Esophagus muscularis mucosa (tissue), 4 donors: ENCODE measurements at regions not wholly inside any gene's neighbourhood (a gene's known extent, or its start where the extent isn't known, plus 50 kb on each side); places are given as distances from the start of the nearest gene placed in this dataset.

Experiments used
- DNase-seq: peaks from one replicate; pipeline ENCODE4 v3.0.0-alpha.2; 2017; ENCODE audit errors: extremely low spot score
- H3K27ac ChIP-seq, 4 donors: fragments of 200-600 bp; sonication (generic); replicated peaks in 1 of 4; 1 replicate in 3 of 4; 2 replicates in 1 of 4; pipeline ENCODE4 v1.5.1; 2016 to 2019; ENCODE audit warnings: mild to moderate bottlenecking in 1 of 4
- H3K27me3 ChIP-seq, 4 donors: fragments of 200-600 bp; sonication (generic); one replicate each; pipeline versions ENCODE4 v1.5.1 to v1.6.0; 2016 to 2019
- H3K36me3 ChIP-seq, 4 donors: fragments of 200-600 bp; sonication (generic); one replicate each; pipeline ENCODE4 v1.5.1; 2016 to 2019
- H3K4me1 ChIP-seq, 4 donors: fragments of 200-600 bp; sonication (generic); one replicate each; pipeline ENCODE4 v1.5.1; 2016 to 2019
- H3K4me3 ChIP-seq, 4 donors: fragments of 200-600 bp; sonication (generic); 1 replicate in 2 of 4; 2 replicates in 2 of 4; pipeline ENCODE4 v1.5.1; 2016 to 2019; ENCODE audit warnings: mild to moderate bottlenecking in 4 of 4, moderate library complexity in 1 of 4
- H3K9me3 ChIP-seq, 4 donors: fragments of 200-600 bp; sonication (generic); 1 replicate in 3 of 4; 2 replicates in 1 of 4; pipeline ENCODE4 v1.5.1; 2016 to 2019
- CTCF ChIP-seq, 3 experiments: fragments of 200-600 bp in 2 of 3; fragments of 450-650 bp in 1 of 3; sonication (generic) in 2 of 3; IDR thresholded peaks; one replicate each; pipeline ENCODE4 v1.5.1; 2017 to 2019; ENCODE audit warnings: antibody characterized with exemption in 3 of 3, mild to moderate bottlenecking in 2 of 3, moderate library complexity in 1 of 3
- EP300 ChIP-seq: sonication (generic); formaldehyde crosslinking; IDR thresholded peaks from one replicate; pipeline ENCODE4 v1.6.1; 2017; ENCODE audit warnings: antibody characterized with exemption
- POLR2A ChIP-seq: fragments of 450-650 bp; IDR thresholded peaks from one replicate; pipeline ENCODE4 v1.6.1; 2017; ENCODE audit warnings: antibody characterized with exemption, moderate library complexity, mild to moderate bottlenecking, low read depth
- POLR2AphosphoS5 ChIP-seq, 2 donors: sonication (generic); formaldehyde crosslinking; IDR thresholded peaks; one replicate each; pipeline ENCODE4 v1.6.1; 2017; ENCODE audit warnings: antibody characterized with exemption in 2 of 2
- WGBS: methylation state at CpG from one replicate; pipeline ENCODE4 v1.1.5; 2018; 5-methylcytosine and 5-hydroxymethylcytosine counted together
- intact Hi-C: fragments of 100-400 bp; cut with DNase I; formaldehyde crosslinking; loops from one replicate; pipeline ENCODE4 v1.15.1; 2023

- H3K36me3 ChIP-seq: no peaks in the 10 kb centered on the region
- H3K27ac ChIP-seq: no peak overlapping the region
- TF ChIP-seq EP300 (no peak), CTCF (IDR thresholded peaks at IDR 0.05) (no peak), POLR2A (no peak), POLR2AphosphoS5 (IDR thresholded peaks at IDR 0.05) (no peak)
- DNase-seq: no peak
- no peak overlapping the region for H3K4me3 ChIP-seq
- H3K9me3 ChIP-seq: peaks cover 0 to 3% (median under 1%) of the 10 kb centered on the region in 4 donors
- H3K27me3 ChIP-seq: peaks cover 0 to 68% (median 0%) of the 10 kb centered on the region in 4 donors
- intact Hi-C loops: no loop called here
- H3K4me1 ChIP-seq: no peaks in the 10 kb centered on the region
- WGBS: 58% methylated on average over 21 of the region's 21 CpGs
Observed at GRCh38 chr22:49415151-49415951, 412.3 kb downstream of the BRD1 start.

- 78% methylated on average over 5 of the region's 9 CpGs for WGBS
- Histone ChIP-seq H3K9me3 (peaks cover 0 to 8% (median 5%) of the 10 kb centered on the region in 4 donors), H3K36me3 (no peaks in the 10 kb centered on the region), H3K4me3 (no peak overlapping the region), H3K27ac (no peak overlapping the region), H3K4me1 (no peaks in the 10 kb centered on the region), H3K27me3 (peaks cover 0 to 62% (median 0%) of the 10 kb centered on the region in 4 donors)
- DNase-seq: no peak
- intact Hi-C loops: no loop called here
- no peak for TF ChIP-seq EP300
Observed at GRCh38 chr22:49413551-49413950, 414.1 kb downstream of the BRD1 start.

- no peak for DNase-seq
- Histone ChIP-seq H3K4me1 (no peaks in the 10 kb centered on the region), H3K36me3 (no peaks in the 10 kb centered on the region), H3K27me3 (peaks cover 0 to 59% (median 0%) of the 10 kb centered on the region in 4 donors), H3K4me3 (no peak overlapping the region), H3K9me3 (peaks cover 0 to 8% (median 6%) of the 10 kb centered on the region in 4 donors), H3K27ac (no peak overlapping the region)
- WGBS: 74% methylated on average over 6 of the region's 8 CpGs
- TF ChIP-seq CTCF (IDR thresholded peaks at IDR 0.05) (no peak), EP300 (no peak), POLR2A (no peak), POLR2AphosphoS5 (IDR thresholded peaks at IDR 0.05) (no peak)
- intact Hi-C loops: no loop called here
Observed at GRCh38 chr22:49413146-49413545, 414.5 kb downstream of the BRD1 start.

GRCh38 chr22:49412236-49412635 is 415.4 kb downstream of the BRD1 start:
- 85% methylated on average over 13 of the region's 13 CpGs for WGBS
- H3K4me1 ChIP-seq: no peaks in the 10 kb centered on the region
- no peak for TF ChIP-seq EP300
- TF ChIP-seq POLR2AphosphoS5 (IDR thresholded peaks at IDR 0.05): no peak
- no peak for TF ChIP-seq POLR2A
- no peak for TF ChIP-seq CTCF (IDR thresholded peaks at IDR 0.05)
- H3K27ac ChIP-seq: no peak overlapping the region
- H3K4me3 ChIP-seq: no peak overlapping the region
- DNase-seq: no peak
- intact Hi-C loops: no loop called here
- H3K27me3 ChIP-seq: peaks cover 0 to 55% (median 0%) of the 10 kb centered on the region in 4 donors
- H3K9me3 ChIP-seq: peaks cover 0 to 8% (median 6%) of the 10 kb centered on the region in 4 donors
- no peaks in the 10 kb centered on the region for H3K36me3 ChIP-seq

- H3K4me3 ChIP-seq: no peak overlapping the region
- peaks cover 0 to 8% (median 6%) of the 10 kb centered on the region in 4 donors for H3K9me3 ChIP-seq
- no peak overlapping the region for H3K27ac ChIP-seq
- intact Hi-C loops: no loop called here
- no peaks in the 10 kb centered on the region for H3K36me3 ChIP-seq
- 71% methylated on average over 6 of the region's 6 CpGs for WGBS
- peaks cover 0 to 58% (median 0%) of the 10 kb centered on the region in 4 donors for H3K27me3 ChIP-seq
- H3K4me1 ChIP-seq: no peaks in the 10 kb centered on the region
- TF ChIP-seq EP300 (no peak), POLR2A (no peak), POLR2AphosphoS5 (IDR thresholded peaks at IDR 0.05) (no peak), CTCF (IDR thresholded peaks at IDR 0.05) (no peak)
- no peak for DNase-seq
Observed at GRCh38 chr22:49411236-49411635, 416.4 kb downstream of the BRD1 start.
